Activated CD8-positive, alpha-beta memory T cell treated with anti-CD3 and anti-CD28 coated beads, Interleukin-2, amount 50 U/mL, for 4 hours (primary cell): ENCODE measurements at regions not wholly inside any gene's neighbourhood (a gene's known extent, or its start where the extent isn't known, plus 50 kb on each side); places are given as distances from the start of the nearest gene placed in this dataset.

Experiments used
- DNase-seq: peaks from one replicate; pipeline ENCODE4 v3.0.0-alpha.2; 2020

GRCh38 chr4:108324450-108324849, 155.7 kb upstream of the LEF1 start:
- no peak for DNase-seq

- no peak for DNase-seq
These were observed 153.8 kb upstream of the LEF1 start for GRCh38 chr4:108322497-108322896.

DNA sequence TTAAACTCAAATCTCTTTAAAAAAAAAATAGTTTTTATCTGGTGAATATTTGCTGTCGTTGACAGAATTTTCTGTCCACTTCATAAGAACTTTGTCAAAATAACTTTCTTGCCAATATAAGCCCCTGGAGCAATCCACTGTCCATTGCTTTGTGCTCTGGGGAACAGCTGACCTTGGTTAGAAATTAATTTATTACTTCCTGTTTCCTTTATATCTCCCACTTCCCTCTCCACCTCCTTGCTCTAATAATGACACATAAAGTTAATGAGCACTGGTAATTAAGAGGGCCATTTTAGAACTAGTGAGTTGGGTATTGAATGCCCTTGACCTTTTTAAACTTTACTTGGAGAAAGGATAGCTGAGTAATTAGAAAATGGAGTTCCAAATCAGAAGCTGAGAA, 151.3 kb upstream of the LEF1 start:
- DNase-seq: no peak

GRCh38 chr4:108317377-108317776, 148.6 kb upstream of the LEF1 start:
- no peak for DNase-seq

GRCh38 chr4:108315694-108316093, 147.0 kb upstream of the LEF1 start:
- DNase-seq: no peak

DNA sequence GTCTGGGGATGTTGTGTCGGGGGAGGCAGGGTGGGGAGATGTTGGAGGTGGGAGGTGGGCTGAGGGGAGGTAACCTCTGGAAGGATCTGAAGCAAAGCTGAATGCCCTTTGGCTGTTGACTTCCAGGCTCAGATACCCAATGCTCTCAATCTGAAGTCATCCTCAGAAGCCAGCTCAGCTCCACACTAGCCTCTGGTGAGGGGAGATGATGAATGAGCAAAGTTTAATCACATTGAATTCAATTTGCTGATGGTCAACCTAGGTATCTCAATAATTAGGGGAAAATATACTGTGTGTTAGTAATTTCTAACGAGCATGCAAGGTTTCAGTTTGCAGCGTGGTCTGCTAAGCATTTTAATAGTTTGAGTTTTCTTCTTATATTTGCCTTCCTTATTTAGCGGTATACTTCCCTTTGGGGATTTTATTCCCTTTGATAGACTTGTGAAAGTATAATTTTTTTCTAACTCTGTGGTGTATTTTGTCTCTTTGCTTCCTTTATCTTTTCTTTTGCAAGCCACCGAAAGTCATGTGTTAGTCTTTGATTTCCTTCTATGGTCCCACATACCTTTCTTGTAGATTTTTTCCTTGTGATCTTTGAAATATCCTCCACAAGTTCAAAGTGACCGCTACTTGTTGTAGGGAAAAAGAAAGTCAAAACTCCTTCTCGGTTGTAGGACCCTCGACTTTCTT, 146.3 kb upstream of the LEF1 start:
- no peak for DNase-seq

GRCh38 chr4:108313546-108314339, 145.0 kb upstream of the LEF1 start:
- DNase-seq: no peak

DNA sequence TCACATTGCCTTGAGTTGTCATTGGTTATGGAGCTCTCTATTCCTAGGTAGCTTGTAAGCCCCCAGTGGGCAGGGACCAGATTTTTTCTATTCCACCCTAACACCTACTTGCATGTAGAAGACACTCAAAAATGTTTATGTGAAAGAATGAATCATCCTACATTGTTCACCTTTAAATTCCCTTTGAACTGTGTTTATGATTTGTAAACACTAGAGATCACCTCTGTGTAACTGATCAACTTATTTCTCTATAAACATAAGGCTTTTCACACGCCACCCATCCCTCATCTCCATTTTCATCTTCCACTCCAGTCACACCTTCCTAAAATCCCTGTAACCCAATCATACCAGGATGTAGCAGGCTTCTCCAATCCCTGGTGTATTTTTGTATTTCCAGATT, 142.6 kb upstream of the LEF1 start:
- no peak for DNase-seq

DNA sequence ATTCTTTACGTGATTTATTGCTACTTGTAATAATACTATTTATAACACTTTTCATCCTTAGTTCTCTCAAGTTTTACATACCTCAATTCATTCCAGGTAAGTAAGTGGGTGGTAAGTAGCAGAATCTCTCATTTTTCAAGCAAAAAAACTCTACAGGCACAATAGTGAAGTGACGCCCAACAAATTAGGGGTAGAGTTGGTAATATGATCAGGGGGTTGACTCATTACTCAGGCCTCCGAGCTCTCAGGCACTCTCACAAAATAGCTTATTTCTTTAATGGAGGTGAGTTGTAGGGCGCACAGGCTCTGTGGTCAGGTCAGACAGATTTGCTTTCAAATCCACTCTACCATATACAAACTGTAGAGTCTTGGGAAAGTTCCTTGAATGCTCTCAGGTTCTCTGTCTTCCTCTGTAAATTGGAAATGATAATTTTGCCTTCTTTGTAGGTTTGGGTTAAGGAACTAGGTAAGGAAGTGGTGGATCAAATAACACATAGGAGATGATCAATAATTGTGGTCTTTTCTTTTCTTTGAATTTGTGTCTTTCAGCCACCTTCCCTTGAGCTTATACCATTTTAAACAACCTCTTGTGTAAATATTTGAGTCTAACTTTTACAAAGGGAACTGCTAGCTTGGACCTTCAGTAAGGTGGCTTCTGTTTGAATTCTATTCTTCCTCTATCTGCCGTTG, 134.9 kb upstream of the LEF1 start:
- no peak for DNase-seq

DNA sequence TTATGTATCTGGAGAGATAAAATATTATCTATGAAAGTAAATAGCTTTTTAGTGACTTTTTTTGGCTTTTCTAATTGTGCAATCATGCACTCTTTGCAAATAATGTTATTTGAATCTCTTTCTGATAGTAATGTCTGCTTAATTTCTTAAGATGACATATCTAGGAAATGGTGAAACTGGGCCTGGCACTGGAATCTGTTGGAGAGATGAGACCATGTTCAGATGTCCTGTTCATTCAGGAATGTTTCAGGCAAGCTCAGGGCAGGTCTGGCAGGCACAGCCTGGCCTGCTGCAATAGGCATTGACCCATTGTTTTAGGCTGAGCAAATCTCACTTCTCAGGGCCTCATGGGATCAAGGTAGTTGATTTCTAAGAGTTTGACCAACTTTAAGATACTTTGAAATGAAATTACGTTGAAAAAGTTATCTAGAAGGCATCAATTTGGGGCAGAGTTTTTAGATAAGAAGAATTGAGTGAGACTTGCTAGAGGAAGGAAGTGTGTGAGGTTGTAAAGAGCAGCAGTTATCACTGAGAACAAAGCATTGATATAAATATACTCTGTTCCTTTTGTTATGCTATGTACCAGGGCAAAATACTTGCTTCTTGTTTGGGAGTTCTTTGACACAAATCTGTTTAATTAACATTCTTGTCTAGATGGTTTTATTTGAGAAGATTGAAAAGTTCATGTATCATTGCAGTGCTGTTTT, 133.0 kb upstream of the LEF1 start:
- DNase-seq: no peak

- no peak for DNase-seq
These were observed 128.9 kb upstream of the LEF1 start for GRCh38 chr4:108297605-108298004.

GRCh38 chr4:108292229-108292628, 123.5 kb upstream of the LEF1 start:
- no peak for DNase-seq

DNA sequence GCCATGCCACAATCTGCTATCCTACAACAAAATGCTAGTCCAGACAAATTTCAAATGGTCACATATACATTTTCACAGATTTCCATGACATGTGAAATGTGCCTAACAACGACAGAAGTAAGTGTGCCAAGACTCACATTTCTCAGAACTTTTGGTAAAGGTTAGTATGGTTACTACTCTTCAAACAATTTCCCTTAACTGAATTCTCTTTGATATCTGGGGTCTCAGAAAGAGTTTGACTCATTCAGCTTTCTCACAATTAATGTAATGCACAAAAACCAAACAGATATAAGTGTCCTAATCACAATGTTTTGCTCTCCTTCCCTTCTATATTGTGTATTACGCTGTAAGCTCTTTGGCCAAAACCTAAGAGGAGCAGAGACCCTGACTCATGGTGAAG, 122.4 kb upstream of the LEF1 start:
- DNase-seq: no peak

- no peak for DNase-seq
These were observed 119.2 kb upstream of the LEF1 start for GRCh38 chr4:108287834-108288413.

GRCh38 chr4:108280072-108280471, 111.3 kb upstream of the LEF1 start:
- no peak for DNase-seq

- no peak for DNase-seq
These were observed 108.0 kb upstream of the LEF1 start for GRCh38 chr4:108276690-108277089.

GRCh38 chr4:108272986-108273385, 104.3 kb upstream of the LEF1 start:
- DNase-seq: no peak

DNA sequence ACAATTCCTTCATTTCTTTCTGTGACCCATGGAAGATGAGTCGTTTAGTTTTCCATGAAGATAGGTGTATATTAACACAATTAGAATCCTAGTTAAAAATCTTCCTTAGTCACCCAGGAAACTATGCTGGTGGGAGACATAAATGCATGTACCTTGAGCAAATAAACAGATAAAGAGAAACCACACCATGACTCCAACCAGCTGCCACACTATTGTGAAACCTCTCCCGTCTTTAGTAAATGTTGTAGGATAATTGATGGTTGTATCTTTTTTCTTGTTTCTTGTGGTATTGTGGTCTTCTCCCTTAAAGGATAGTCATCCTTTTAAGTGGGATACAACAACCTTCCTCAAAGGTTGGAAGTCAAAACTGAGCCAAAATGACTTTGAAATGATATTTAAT, 103.8 kb upstream of the LEF1 start:
- no peak for DNase-seq

- DNase-seq: no peak
These were observed 103.3 kb upstream of the LEF1 start for GRCh38 chr4:108272046-108272445.

- no peak for DNase-seq
These were observed 102.0 kb upstream of the LEF1 start for GRCh38 chr4:108270466-108271450.

GRCh38 chr4:108264693-108265092, 96.0 kb upstream of the LEF1 start:
- DNase-seq: no peak

GRCh38 chr4:108263057-108263456, 94.3 kb upstream of the LEF1 start:
- no peak for DNase-seq
